ENCODE measurements at regions not wholly inside any gene's neighbourhood (a gene's known extent, or its start where the extent isn't known, plus 50 kb on each side); places are given as distances from the start of the nearest gene placed in this dataset.

GRCh38 chr17:70447588-70447987, 278.3 kb downstream of the KCNJ2 start:
- TF ChIP-seq CTCF (IDR thresholded peaks at IDR 0.05) (no peak), POLR2A (IDR thresholded peaks at IDR 0.05; ENCODE audit: low read length) (no peak), REST (IDR thresholded peaks at IDR 0.05) (no peak), CHD2 (IDR thresholded peaks at IDR 0.05; ENCODE audit: low read length, partially characterized antibody) (no peak), JUN (IDR thresholded peaks at IDR 0.05) (no peak), FOSL2 (IDR thresholded peaks at IDR 0.05) (no peak), FOSL2 (CRISPR knock-in tag; IDR thresholded peaks at IDR 0.05) (no peak), ZFP36 (IDR thresholded peaks at IDR 0.05; ENCODE audit: borderline replicate concordance, partially characterized antibody) (no peak), TP53 (CRISPR knock-in tag; IDR thresholded peaks at IDR 0.05) (no peak), BCL3 (IDR thresholded peaks at IDR 0.05) (no peak), JUNB (IDR thresholded peaks at IDR 0.05) (no peak)
